Fibroblast of lung (primary cell): ENCODE measurements at regions not wholly inside any gene's neighbourhood (a gene's known extent, or its start where the extent isn't known, plus 50 kb on each side); places are given as distances from the start of the nearest gene placed in this dataset.

Experiments used
- DNase-seq, 2 donors: peaks; one replicate each; pipeline versions ENCODE4 v3.0.0 to v3.0.0-alpha.2; 2010; ENCODE audit warnings: low read depth in 2 of 2
- H2AFZ ChIP-seq: 2 replicates; pipeline ENCODE4 v1.5.1; 2012; ENCODE audit warnings: low read length, control low read depth, inconsistent platforms
- H3K27ac ChIP-seq: 2 replicates; pipeline ENCODE4 v1.5.1; 2011; ENCODE audit warnings: low read length, control low read depth; ENCODE audit not compliant: insufficient read depth
- H3K27me3 ChIP-seq: 2 replicates; pipeline ENCODE4 v1.5.1; 2011; ENCODE audit warnings: mild to moderate bottlenecking, low read length; ENCODE audit not compliant: control insufficient read depth, insufficient read depth
- H3K36me3 ChIP-seq: 2 replicates; pipeline ENCODE4 v1.5.1; 2011; ENCODE audit warnings: low read length; ENCODE audit not compliant: control insufficient read depth, insufficient read depth
- H3K4me1 ChIP-seq: 2 replicates; pipeline ENCODE4 v1.5.1; 2011; ENCODE audit warnings: low read length; ENCODE audit not compliant: control insufficient read depth, insufficient read depth; ENCODE audit errors: extremely low read depth
- H3K4me2 ChIP-seq: 2 replicates; pipeline ENCODE4 v1.5.1; 2011; ENCODE audit warnings: low read length, control low read depth; ENCODE audit not compliant: insufficient read depth; ENCODE audit errors: extremely low read depth
- H3K4me3 ChIP-seq, 4 experiments: fragments of 200-600 bp in 1 of 4; sonication (generic) in 1 of 4; replicated peaks in 1 of 4; 2 replicates each; pipeline ENCODE4 v1.5.1; 2011 to 2016; ENCODE audit warnings: low read length in 4 of 4, low read depth in 3 of 4, mild to moderate bottlenecking in 3 of 4, control low read depth in 2 of 4, inconsistent platforms in 1 of 4, mixed read lengths in 1 of 4; ENCODE audit not compliant: insufficient read depth in 1 of 4; ENCODE audit errors: control extremely low read depth in 1 of 4
- H3K79me2 ChIP-seq: 2 replicates; pipeline ENCODE4 v1.5.1; 2012; ENCODE audit warnings: mild to moderate bottlenecking, low read length, inconsistent platforms; ENCODE audit not compliant: control insufficient read depth, insufficient read depth
- H3K9ac ChIP-seq: 2 replicates; pipeline ENCODE4 v1.5.1; 2011; ENCODE audit warnings: mild to moderate bottlenecking, low read length, control low read depth; ENCODE audit not compliant: insufficient read depth
- H3K9me3 ChIP-seq: 2 replicates; pipeline ENCODE4 v1.5.1; 2012; ENCODE audit warnings: low read depth, low read length; ENCODE audit not compliant: control insufficient read depth, insufficient read depth
- H4K20me1 ChIP-seq: 2 replicates; pipeline ENCODE4 v1.5.1; 2011; ENCODE audit warnings: low read length; ENCODE audit not compliant: control insufficient read depth, insufficient read depth; ENCODE audit errors: extremely low read depth
- CTCF ChIP-seq, 2 donors: IDR thresholded peaks in 1 of 2; conservative IDR thresholded peaks in 1 of 2; 1 replicate in 1 of 2; 2 replicates in 1 of 2; pipeline ENCODE4 v1.5.1; 2011 to 2012; ENCODE audit warnings: low read length in 2 of 2, control low read depth in 1 of 2, inconsistent platforms in 1 of 2, low read depth in 1 of 2, mild to moderate bottlenecking in 1 of 2
- EZH2 ChIP-seq: IDR thresholded peaks from 2 replicates; pipeline ENCODE4 v1.5.1; 2012; ENCODE audit warnings: low read length, control low read depth, mild to moderate bottlenecking; ENCODE audit errors: missing control alignments

- no peak for DNase-seq
- H3K4me3 ChIP-seq: no peak overlapping the region
- no peaks in the 10 kb centered on the region for H3K27me3 ChIP-seq
- no peaks in the 10 kb centered on the region for H3K9me3 ChIP-seq
- H3K4me2 ChIP-seq: no peak overlapping the region
- no peak overlapping the region for H3K27ac ChIP-seq
- H3K36me3 ChIP-seq: no peaks in the 10 kb centered on the region
- no peak for TF ChIP-seq EZH2
- no peak for TF ChIP-seq CTCF (conservative IDR thresholded peaks at IDR 0.05 in 1 of 2, IDR thresholded peaks at IDR 0.05 in 1 of 2; ENCODE audit: low read depth in 1 of 2, low read length in 2 of 2)
- no peak overlapping the region for H2AFZ ChIP-seq
- no peak overlapping the region for H3K9ac ChIP-seq
- no peaks in the 10 kb centered on the region for H3K4me1 ChIP-seq
- H4K20me1 ChIP-seq: no peaks in the 10 kb centered on the region
- no peaks in the 10 kb centered on the region for H3K79me2 ChIP-seq
These were observed 337.0 kb upstream of the PLXNA2 start for GRCh38 chr1:208581209-208581608.

- TF ChIP-seq CTCF (conservative IDR thresholded peaks at IDR 0.05 in 1 of 2, IDR thresholded peaks at IDR 0.05 in 1 of 2; ENCODE audit: low read depth in 1 of 2, low read length in 2 of 2): no peak
- TF ChIP-seq EZH2: no peak
- H3K4me3 ChIP-seq: no peak overlapping the region
- no peak overlapping the region for H3K4me2 ChIP-seq
- H4K20me1 ChIP-seq: no peaks in the 10 kb centered on the region
- no peak overlapping the region for H3K27ac ChIP-seq
- no peaks in the 10 kb centered on the region for H3K79me2 ChIP-seq
- H3K36me3 ChIP-seq: no peaks in the 10 kb centered on the region
- no peaks in the 10 kb centered on the region for H3K4me1 ChIP-seq
- no peaks in the 10 kb centered on the region for H3K27me3 ChIP-seq
- no peak overlapping the region for H3K9ac ChIP-seq
- H2AFZ ChIP-seq: no peak overlapping the region
- no peak for DNase-seq
- no peaks in the 10 kb centered on the region for H3K9me3 ChIP-seq
These were observed 337.5 kb upstream of the PLXNA2 start for GRCh38 chr1:208581667-208582066.

DNA sequence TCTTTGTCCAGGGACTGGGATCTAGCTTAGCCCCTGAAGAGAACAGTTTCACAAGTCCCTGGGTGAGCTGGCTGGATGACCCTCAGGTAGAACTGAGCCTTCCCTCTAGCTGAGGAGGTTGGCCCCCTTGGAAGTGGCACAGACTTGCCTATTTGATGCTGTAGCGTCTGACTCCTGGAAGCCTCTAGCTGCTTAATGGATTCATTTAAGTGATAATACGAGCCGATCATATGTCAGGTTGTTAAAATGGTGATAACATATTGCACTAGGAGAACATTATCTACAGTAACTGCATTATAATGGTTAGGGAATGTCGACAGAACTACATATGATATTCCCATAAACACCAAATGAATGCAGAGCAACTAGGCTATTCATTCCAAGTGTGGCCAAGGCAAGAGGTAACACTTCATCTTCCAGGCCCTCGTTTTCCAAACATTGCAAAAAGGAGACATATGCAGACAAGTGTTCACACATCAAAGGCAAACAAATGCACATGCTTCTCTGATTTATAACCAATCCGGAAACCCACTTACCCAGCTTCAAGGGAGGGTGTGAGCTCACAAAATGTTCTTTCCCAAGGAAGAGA is 340.1 kb upstream of the PLXNA2 start:
- Histone ChIP-seq H3K4me3 (no peak overlapping the region), H3K4me1 (no peaks in the 10 kb centered on the region), H3K36me3 (no peaks in the 10 kb centered on the region), H4K20me1 (no peaks in the 10 kb centered on the region), H3K27me3 (no peaks in the 10 kb centered on the region), H3K79me2 (no peaks in the 10 kb centered on the region), H3K9me3 (no peaks in the 10 kb centered on the region), H3K4me2 (no peak overlapping the region), H3K27ac (no peak overlapping the region), H2AFZ (no peak overlapping the region), H3K9ac (no peak overlapping the region)
- TF ChIP-seq CTCF (conservative IDR thresholded peaks at IDR 0.05 in 1 of 2, IDR thresholded peaks at IDR 0.05 in 1 of 2; ENCODE audit: low read depth in 1 of 2, low read length in 2 of 2) (no peak), EZH2 (no peak)
- DNase-seq: no peak
